ENCODE measurements at regions not wholly inside any gene's neighbourhood (a gene's known extent, or its start where the extent isn't known, plus 50 kb on each side); places are given as distances from the start of the nearest gene placed in this dataset.

GRCh38 chr7:46939558-46939957, 642.4 kb downstream of the TNS3 start:
- DNase-seq (ENCODE audit: low read depth, low spot score): no peak
- ChIA-PET POLR2A (no interaction called here), CTCF (interaction anchor here (0.6 kb wide), 2 partner anchors 11 to 30 kb away, joined by 3 to 4 read pairs; no protein-coding TSS in a partner anchor), SMC1A (ENCODE audit: uncharacterized antibody, unreplicated experiment) (interaction anchor here (0.6 to 2.1 kb wide), 3 partner anchors 12 to 665 kb away, joined by 3 to 7 read pairs (median 4); no protein-coding TSS in a partner anchor), RAD21 (ENCODE audit: unreplicated experiment) (no interaction called here)
- in situ Hi-C loops (cut with MboI) (no loop called here), intact Hi-C loops (cut with micrococcal nuclease; ENCODE audit: unreplicated experiment) (no loop called here)
- Histone ChIP-seq H3K27ac (ENCODE audit: control insufficient read depth, insufficient read depth) (no peak overlapping the region), H3K4me1 (ENCODE audit: control insufficient read depth, insufficient read depth, low read length) (no peaks in the 10 kb centered on the region), H3K9ac (ENCODE audit: control insufficient read depth, insufficient read depth, low read length) (no peak overlapping the region), H3K4me3 (no peak overlapping the region), H3K36me3 (ENCODE audit: control insufficient read depth in 2 of 2, insufficient read depth in 2 of 2, low read length in 1 of 2) (no peaks in the 10 kb centered on the region), H2AFZ (ENCODE audit: control insufficient read depth, low read depth, low read length) (no peak overlapping the region), H3K79me2 (ENCODE audit: control insufficient read depth, insufficient read depth, low read length) (no peaks in the 10 kb centered on the region), H3K4me2 (ENCODE audit: control insufficient read depth, insufficient read depth) (no peak overlapping the region), H3K27me3 (replicated peaks in 1 of 2; ENCODE audit: control insufficient read depth in 2 of 2, insufficient read depth in 2 of 2, low read length in 1 of 2) (no peaks in the 10 kb centered on the region), H4K20me1 (ENCODE audit: control insufficient read depth, insufficient read depth) (no peaks in the 10 kb centered on the region), H3K9me3 (replicated peaks; ENCODE audit: control insufficient read depth, insufficient read depth, low read length) (no peaks in the 10 kb centered on the region)
- FAIRE-seq: no peak
- WGBS (ENCODE audit: insufficient coverage, insufficient replicate concordance, low lambda C conversion rate, missing lambda C conversion rate): 38% methylated on average over 8 of the region's 8 CpGs
- 0 out of 2 replicates have a peak, but pooled peaks have one; percentile 31 for TF ChIP-seq IKZF1 (conservative IDR thresholded peaks at IDR 0.05)
- no peak for TF ChIP-seq CHD1 (IDR thresholded peaks at IDR 0.05; ENCODE audit: low read depth, low read length)
- 0 out of 4 replicates have a peak, but pooled peaks of 1 of the 2 experiments have one; percentile 9 for TF ChIP-seq BHLHE40 (IDR thresholded peaks at IDR 0.05; ENCODE audit: borderline replicate concordance in 1 of 2, low read depth in 2 of 2, low read length in 1 of 2)
- ATAC-seq: no peak
- no TSS peak for BruUV-seq (replicated peaks)

GRCh38 chr7:46939089-46939488, 642.8 kb downstream of the TNS3 start:
- no peak overlapping the region for H3K4me3 ChIP-seq
- no peak for TF ChIP-seq ZNF687 (IDR thresholded peaks at IDR 0.05)
- no peak for TF ChIP-seq GATAD2B (conservative IDR thresholded peaks at IDR 0.05; ENCODE audit: low read depth)
- no peak for TF ChIP-seq ZBED1 (IDR thresholded peaks at IDR 0.05; ENCODE audit: borderline replicate concordance)
- no peak for TF ChIP-seq SMARCA5 (IDR thresholded peaks at IDR 0.05)
- H4K20me1 ChIP-seq (ENCODE audit: control insufficient read depth, insufficient read depth): no peaks in the 10 kb centered on the region
- ChIA-PET POLR2A (no interaction called here), RAD21 (ENCODE audit: unreplicated experiment) (no interaction called here), CTCF (interaction anchor here (0.6 kb wide), 2 partner anchors 11 to 30 kb away, joined by 3 to 4 read pairs; no protein-coding TSS in a partner anchor), SMC1A (ENCODE audit: uncharacterized antibody, unreplicated experiment) (interaction anchor here (0.6 to 2.1 kb wide), 3 partner anchors 11 to 665 kb away, joined by 3 to 7 read pairs (median 4); no protein-coding TSS in a partner anchor)
- 39% methylated on average over 2 of the region's 2 CpGs for WGBS (ENCODE audit: insufficient coverage, insufficient replicate concordance, low lambda C conversion rate, missing lambda C conversion rate)
- no TSS peak for BruUV-seq (replicated peaks)
- no peak overlapping the region for H2AFZ ChIP-seq (ENCODE audit: control insufficient read depth, low read depth, low read length)
- in situ Hi-C loops (cut with MboI) (no loop called here), intact Hi-C loops (cut with micrococcal nuclease; ENCODE audit: unreplicated experiment) (no loop called here)
- no peaks in the 10 kb centered on the region for H3K4me1 ChIP-seq (ENCODE audit: control insufficient read depth, insufficient read depth, low read length)
- H3K9me3 ChIP-seq (replicated peaks; ENCODE audit: control insufficient read depth, insufficient read depth, low read length): no peaks in the 10 kb centered on the region
- no peak for FAIRE-seq
- H3K36me3 ChIP-seq (ENCODE audit: control insufficient read depth in 2 of 2, insufficient read depth in 2 of 2, low read length in 1 of 2): no peaks in the 10 kb centered on the region
- no peaks in the 10 kb centered on the region for H3K27me3 ChIP-seq (replicated peaks in 1 of 2; ENCODE audit: control insufficient read depth in 2 of 2, insufficient read depth in 2 of 2, low read length in 1 of 2)
- no peak for DNase-seq (ENCODE audit: low read depth, low spot score)
- no peak for ATAC-seq
- H3K27ac ChIP-seq (ENCODE audit: control insufficient read depth, insufficient read depth): no peak overlapping the region
- H3K79me2 ChIP-seq (ENCODE audit: control insufficient read depth, insufficient read depth, low read length): no peaks in the 10 kb centered on the region
- no peak overlapping the region for H3K4me2 ChIP-seq (ENCODE audit: control insufficient read depth, insufficient read depth)
- no peak overlapping the region for H3K9ac ChIP-seq (ENCODE audit: control insufficient read depth, insufficient read depth, low read length)
